Right lobe of liver (tissue), 4 donors: ENCODE measurements at regions not wholly inside any gene's neighbourhood (a gene's known extent, or its start where the extent isn't known, plus 50 kb on each side); places are given as distances from the start of the nearest gene placed in this dataset.
"Not testable (repeated sequence)": the region's sequence is repeated elsewhere in the genome, so short reads cannot be mapped to it uniquely, and the experiment has no call there.

Experiments
- POLR2A ChIP-seq: fragments of 450-650 bp; IDR thresholded peaks from one replicate; pipeline ENCODE4 v1.6.1; 2017; ENCODE audit warnings: antibody characterized with exemption, mild to moderate bottlenecking
- TF ChIP-seq, protein P1 (sequence below), 4 donors: fragments of 200-600 bp in 3 of 4; fragments of 450-650 bp in 1 of 4; IDR thresholded peaks; one replicate each; pipeline versions ENCODE4 v1.5.1 to v1.8.0; 2016 to 2022; ENCODE audit warnings: antibody characterized with exemption in 4 of 4, mild to moderate bottlenecking in 2 of 4
- donor health status: DM: no; HTN: no; CAD: no.
- donor health status: DM: no; HTN: no; CAD: no.
- donor health status: DM: no; HTN: yes; CAD: no.

- not testable (repeated sequence) for TF ChIP-seq POLR2A
- TF ChIP-seq, protein P1, sequence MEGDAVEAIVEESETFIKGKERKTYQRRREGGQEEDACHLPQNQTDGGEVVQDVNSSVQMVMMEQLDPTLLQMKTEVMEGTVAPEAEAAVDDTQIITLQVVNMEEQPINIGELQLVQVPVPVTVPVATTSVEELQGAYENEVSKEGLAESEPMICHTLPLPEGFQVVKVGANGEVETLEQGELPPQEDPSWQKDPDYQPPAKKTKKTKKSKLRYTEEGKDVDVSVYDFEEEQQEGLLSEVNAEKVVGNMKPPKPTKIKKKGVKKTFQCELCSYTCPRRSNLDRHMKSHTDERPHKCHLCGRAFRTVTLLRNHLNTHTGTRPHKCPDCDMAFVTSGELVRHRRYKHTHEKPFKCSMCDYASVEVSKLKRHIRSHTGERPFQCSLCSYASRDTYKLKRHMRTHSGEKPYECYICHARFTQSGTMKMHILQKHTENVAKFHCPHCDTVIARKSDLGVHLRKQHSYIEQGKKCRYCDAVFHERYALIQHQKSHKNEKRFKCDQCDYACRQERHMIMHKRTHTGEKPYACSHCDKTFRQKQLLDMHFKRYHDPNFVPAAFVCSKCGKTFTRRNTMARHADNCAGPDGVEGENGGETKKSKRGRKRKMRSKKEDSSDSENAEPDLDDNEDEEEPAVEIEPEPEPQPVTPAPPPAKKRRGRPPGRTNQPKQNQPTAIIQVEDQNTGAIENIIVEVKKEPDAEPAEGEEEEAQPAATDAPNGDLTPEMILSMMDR (IDR thresholded peaks at IDR 0.05) = not testable (repeated sequence)
Observed at GRCh38 chr15:54749461-54749860, 447.3 kb downstream of the RSL24D1 start.
